ENCODE measurements at regions not wholly inside any gene's neighbourhood (a gene's known extent, or its start where the extent isn't known, plus 50 kb on each side); places are given as distances from the start of the nearest gene placed in this dataset.

DNA sequence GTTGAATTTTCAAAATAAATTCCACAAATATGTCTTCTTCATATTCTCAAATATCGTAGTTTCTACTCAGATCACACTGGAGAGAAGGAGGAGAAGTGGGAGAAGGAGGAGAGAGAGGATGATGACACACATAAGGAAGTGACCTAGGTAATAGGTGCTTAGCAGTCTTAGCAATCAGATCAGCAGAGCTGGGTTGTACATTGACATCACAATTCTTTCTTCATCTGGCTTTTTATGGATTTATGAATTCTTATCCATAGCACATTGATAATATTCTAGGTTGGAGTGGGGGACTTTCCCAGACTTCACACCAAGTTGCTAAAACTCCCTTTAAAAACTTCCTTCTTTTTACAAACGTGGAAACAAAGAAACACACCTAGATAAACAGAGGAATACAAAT lies 86.9 kb downstream of the FGF9 start:
- no peak for DNase-seq

DNA sequence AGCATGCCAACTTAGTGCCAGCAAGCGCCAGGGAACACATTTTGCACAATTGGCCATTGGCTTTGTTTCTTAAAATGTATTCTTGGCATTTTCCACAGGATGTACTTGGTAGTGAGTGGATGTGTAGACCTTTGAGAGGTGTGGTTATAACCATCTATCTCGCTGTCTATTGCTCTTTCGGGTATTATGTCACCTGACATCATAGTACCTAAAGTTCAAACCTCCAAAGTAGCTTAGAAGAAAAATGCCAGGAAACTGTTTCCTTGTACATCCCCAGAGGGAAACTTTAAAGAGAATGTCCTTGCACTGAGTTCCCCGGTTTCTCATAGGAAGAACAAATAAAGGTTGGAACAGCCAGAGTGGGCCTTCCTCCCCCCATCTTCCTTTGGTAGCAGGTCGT lies 87.6 kb downstream of the FGF9 start:
- DNase-seq = no peak

DNA sequence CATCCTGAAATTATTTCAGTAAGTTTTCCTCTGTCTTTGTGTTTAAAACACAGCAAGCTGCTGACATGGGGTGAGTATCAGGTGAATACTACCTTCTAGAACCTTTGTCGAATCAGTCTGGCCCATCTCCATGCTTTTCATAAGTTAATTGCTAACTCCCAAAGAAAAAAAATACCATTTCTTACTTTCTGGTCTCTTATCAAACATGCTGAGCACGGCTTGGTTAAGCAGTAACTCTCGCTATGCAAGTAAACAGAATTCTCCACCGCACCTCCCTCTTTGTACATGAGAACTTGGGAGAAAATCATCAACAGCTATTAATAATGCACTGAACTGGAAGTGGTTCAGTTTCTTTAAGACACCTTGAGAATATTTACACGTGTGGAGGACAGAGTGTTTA lies 88.6 kb downstream of the FGF9 start:
- DNase-seq = no peak

DNA sequence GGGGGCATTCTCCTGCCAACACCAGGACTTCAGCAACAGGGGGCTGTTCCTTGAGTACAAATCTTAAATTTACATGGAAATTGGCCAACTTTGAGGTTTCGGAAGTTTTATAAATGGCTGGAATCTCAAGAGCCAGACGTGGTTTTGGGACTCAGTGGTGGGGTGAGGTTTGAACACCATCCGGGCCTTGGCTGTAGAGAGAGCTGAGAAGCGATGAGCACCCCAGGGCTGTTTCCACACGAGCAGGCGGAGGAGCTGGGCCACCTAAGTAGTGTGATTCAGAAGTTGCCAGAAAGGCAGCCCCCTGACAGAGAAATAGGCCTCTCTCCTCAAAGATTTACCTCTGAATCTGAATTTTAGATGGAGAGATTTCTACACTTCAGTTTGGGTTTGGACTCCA lies 89.0 kb downstream of the FGF9 start:
- DNase-seq = no peak

DNA sequence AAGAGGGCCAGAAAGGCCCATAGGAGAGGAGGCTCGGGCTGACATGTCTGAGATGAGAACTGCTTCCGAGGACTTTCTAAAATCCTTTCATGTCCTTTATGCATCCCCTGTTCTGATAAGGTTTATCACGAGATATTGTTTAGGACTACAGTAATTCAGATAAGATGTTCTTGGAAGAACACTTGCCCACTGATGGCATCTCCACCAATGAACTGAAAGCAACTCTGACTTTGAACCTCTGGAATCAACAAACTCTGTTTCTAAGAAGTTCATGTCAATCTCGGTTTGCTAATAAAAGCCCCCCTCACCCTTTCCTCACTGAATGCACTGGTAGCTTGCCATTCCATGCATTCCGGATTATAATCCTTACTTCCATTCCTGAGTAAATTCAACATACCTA lies 90.9 kb downstream of the FGF9 start:
- DNase-seq = no peak

DNA sequence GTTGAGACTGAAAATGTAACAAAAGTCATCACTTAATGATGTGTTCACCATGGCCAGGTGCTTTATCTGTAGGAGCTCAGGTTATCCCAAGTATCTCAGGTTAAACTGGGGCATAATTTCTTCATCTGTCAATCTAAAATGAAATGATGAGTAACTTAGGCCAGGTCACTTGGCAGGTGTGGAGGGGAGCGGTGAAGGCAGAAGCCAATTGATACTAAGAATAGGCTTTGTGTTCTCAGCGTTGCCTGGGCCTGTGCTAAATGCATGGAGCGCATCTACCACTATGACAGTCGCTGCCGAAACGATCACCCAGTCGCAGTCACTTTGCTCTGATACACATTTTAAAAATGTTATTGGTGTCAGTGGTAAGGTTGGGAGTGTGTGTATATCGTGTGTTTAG lies 91.6 kb downstream of the FGF9 start:
- no peak for DNase-seq

DNA sequence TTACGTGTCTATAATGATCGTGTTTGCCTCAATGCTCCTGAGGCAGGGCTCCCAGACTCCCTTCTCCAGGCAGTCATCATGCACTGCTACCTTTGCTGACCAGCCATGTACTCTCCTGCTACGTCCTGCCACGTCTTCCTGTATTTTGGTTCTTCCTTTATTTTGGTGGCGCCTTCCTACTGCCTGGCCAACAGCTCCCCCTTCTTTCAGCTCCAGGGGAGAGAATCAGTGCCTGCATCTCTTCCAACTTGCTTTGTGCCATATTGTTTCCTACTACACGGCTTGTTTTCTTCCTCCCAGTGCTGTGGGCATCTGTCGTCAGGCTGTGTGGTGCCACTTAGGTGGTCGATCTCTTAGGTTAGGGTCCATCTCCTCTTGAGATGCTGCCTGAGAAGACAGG lies 96.2 kb downstream of the FGF9 start:
- DNase-seq = no peak

DNA sequence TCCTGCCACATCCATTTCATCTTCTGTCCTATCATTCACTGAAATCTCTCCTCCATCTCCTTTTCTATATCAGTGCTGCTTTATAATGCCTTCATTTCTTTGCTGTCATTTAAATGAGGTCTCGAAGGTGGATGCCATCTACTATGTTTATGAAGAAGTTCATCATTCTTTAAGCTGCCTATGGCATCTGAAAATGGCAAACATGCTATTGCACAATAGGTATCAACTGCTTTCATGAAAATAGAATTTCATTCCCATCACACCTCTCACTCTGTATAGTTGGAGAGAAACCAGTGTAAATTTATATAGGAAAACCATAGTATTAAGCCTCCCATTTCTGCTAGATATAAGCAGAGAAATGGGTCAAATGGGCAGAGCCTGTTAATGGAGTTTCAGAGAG lies 100.2 kb downstream of the FGF9 start:
- no peak for DNase-seq

DNA sequence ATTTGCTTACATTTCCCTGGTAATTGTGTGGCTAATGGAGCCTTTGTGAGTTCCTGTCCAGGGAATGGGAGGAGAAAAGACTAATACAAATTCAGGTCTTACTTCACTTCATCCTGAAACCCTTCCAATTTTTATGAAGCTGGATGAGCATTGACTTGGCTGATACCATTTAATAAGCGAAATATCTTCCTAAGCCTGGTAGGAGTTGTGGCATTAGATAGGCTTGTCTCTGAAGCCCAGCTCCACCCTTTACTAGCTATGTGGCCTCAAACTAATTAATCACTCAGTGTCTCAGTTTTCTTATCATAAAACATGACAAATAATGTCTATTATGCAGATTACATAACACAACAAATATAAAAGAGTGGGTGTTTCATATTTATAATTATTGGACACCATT lies 106.3 kb downstream of the FGF9 start:
- DNase-seq = no peak

DNA sequence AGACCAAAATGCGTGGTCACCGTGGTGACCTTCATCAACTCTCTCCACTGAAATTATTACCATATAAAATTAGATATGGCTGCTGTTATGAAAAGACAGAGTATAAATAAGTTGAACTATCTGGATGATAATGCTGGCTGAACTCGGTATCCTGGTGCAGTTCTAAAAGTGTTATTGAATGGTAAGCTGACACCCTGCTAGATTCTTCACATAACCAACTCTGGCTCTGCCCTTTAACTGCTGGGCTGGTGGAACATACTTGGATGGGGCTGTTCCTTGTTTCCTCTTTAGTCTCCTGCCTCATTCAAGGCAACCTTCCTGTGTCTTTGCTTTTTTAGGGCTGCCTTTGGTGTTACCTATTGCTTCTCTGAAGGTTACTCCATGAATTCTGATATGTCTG lies 106.9 kb downstream of the FGF9 start:
- no peak for DNase-seq

DNA sequence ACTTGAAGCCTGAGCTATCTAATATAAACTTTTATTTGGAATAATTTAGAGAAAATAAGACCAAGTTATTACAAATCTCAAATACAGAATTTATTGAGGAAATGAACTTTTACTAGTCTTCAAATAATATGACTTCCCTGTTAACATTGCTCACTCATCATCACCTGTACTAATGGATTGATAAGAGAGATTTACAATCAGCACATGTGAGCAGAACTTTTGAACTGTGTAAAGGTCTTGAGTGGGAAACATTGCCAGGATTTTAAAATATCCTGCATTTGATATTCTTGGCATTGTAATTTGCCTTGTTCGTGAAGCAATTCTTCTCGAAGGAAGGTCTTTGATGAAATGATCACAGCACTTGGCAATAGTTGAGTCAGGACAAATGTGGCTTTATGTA lies 111.9 kb downstream of the FGF9 start:
- DNase-seq = no peak

DNA sequence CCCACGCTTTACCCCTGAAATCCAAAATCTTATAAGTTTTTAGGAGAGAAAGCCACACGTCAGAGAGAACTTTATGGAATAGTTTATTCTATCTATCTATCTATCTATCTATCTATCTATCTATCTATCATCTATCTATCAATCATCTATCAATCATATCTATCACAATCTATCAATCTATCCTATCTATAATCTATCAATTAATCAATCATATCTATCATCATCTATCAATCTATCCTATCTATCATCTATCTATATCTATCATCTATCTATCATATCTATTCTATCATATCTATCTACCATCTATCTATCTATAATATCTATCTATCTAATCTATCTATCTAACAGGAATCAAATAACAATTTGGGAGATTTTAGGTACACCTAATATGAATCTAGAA lies 115.1 kb downstream of the FGF9 start:
- DNase-seq = no peak

DNA sequence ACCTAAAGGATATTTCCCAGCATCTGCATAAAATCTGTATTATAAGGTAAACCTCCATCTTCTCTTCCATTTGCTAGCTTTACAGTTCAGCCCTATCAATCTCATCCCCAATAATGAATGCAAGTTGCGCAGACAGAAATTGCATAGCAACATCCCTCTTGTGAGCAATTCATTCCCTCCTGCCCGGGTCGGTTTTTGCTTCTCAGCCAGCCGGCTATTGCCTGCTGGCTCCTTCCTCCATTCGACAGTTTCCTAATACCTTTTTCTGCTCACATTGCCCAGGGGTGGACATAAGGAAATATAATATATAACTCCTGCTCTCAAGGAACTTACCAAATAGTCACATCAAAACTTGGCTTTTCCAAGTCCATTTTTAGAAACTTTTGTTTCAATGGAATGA lies 125.2 kb downstream of the FGF9 start:
- DNase-seq = no peak

DNA sequence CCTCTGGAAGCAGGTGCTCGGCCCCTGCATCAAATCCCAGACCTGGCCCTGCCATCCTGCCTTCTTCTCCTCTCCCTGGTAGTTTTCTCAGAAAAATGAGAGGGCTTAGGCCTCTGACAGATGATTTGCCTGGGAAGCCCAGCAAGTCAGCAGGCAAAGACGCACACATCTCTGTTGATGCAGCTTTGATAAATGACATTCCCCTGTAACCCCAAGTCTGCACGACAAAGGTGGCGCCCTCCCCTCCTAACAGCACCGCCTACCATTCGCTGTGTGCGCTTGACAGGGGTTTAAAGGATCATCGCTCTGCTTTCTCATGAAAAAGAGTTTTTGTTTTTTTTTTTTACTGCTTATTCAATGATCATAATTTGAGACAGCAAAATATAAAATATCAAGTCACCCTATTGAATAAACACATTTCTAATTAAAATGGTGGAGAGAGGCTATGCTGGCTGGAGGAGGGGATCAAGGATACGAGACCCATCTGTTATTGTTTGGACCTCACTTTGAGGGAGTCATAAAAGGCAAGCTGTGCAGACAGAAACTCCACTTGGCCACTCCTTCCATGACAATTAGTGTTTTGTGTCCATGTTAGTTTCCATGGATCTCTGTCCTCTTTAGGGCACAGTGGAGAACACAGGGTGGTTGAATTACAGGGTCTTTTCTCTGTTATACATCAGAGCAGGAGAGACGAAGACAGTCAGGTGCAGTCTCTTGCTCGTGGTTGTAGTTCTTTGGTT lies 126.1 kb downstream of the FGF9 start:
- DNase-seq = no peak

DNA sequence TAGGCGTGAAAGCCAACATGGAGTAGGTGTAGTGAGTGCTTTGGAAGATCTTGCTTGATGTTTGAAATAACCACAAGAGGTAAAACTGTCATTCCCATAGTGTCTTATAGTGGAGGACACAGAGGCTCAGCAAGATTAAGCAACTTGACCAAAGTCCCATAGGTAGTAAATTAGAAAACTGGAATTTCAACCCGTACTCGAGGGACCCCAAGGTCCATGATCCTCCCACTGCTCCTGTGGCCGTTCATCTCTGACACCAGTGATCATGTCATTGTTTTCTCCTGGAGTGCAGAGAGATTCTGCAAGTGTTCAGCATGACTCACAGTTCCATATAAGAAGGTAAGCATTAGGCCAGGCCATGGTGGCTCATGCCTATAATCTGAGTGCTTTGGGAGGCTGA lies 126.9 kb downstream of the FGF9 start:
- DNase-seq = no peak

DNA sequence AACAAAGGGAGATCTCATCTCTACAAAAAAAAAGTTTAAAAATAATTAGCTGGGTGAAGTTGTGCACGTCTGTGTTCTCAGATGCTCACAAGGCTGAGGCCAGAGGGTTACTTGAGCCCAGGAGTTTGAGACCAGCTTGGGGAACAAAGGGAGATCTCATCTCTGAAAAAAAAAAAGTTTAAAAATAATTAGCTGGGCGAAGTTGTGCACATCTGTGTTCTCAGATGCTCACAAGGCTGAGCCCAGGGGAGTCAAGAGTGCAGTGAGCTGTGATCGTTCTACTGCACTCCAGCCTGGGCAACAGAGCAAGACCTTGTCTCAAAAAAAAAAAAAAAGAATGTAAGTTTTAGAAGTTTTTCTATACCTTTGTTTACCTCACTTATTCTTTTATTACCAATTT lies 127.3 kb downstream of the FGF9 start:
- no peak for DNase-seq

DNA sequence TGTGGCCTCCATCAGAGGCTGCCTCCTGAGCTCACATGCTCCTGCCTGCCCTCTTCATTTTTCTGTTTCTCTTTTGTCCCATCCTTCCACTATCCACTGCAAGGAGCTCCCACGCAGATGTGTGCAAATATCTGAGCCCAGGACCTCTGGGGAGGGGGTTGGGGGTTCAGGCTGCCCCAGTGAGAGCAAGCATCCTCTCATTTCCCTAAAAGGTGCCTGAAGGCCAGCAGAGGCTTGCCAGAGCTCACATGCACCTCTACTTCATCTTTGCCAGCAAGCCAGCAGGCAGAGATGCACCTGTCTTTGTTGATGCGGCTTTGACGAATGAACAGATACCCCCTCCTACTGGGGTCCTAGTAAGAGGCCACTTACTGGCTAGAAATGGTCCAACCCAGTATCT lies 128.8 kb downstream of the FGF9 start:
- no peak for DNase-seq

DNA sequence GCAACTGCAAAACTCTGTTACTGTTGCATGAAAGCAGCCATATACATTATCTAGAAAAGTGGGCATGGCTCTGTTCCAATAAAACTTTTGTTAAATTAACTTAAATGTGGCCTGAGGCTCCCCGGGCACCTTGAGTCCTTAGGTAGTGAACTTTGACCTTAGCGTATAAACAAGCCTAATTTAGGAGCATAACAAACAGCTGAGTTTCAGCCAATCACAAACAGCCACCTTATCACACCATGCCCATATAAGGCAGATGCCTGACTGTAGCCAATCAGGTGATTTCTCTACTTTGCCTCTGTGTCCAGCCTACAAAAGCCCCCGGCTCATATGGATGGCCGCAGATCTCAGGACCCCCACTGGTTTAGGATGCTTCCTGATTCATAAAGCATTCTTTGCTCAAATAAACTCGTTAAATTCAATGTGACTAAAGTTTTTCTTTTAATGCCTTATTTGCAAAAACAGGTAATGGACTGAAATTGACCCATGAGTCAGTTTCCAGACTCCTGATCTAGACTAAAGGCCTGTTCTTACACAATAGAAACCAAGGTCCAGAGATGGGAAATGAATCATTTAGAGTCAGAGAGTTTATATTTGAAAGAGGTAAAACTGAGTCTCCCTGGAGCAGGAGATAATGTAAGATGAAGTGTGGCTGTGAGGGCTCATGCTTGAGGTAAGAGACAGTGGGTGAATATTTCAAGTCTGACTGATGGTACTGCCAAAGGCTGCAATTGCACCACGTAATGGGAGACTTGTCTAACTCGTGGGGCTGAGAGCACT lies 130.2 kb downstream of the FGF9 start:
- no peak for DNase-seq

DNA sequence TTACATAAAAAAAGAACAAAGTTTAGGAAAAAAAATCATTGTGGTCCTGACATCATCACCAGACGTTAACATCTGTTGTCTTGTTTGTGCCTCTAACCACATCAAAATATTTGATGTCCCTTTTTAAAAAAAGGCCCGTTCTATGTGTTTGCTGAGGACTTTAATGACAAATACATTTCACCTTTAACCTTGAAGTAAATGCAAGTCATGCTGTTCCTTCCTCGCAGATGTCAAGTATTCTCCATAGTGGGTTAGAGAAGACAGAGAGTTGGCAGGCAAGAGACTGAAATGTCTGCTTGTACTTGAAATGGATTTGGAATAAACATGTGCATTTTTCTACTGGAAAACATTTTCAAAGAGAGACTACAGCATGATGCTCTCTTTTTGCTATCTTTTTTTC lies 134.9 kb downstream of the FGF9 start:
- no peak for DNase-seq

DNA sequence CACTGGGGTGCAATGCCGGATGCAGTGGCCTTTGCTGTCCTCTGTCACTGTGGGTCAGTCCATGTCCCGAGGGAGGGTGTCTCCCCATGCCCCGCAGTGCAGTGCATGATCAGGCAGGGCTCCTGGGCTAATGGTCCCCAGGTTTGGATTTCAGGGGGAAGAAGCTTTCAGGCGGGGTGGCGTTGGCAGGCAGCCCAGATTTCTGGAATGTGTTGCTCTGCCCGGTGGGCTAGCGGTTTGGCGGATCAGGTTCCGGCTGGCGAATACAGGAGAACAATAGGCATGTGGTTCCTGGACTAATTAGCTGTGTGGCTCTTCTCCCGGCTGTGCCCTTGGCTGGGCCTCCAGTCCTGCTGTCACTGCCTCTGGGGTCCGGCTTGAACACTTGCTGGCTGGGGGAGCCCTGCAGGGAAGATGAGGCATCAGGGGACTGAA lies 141.3 kb downstream of the FGF9 start:
- DNase-seq = no peak

DNA sequence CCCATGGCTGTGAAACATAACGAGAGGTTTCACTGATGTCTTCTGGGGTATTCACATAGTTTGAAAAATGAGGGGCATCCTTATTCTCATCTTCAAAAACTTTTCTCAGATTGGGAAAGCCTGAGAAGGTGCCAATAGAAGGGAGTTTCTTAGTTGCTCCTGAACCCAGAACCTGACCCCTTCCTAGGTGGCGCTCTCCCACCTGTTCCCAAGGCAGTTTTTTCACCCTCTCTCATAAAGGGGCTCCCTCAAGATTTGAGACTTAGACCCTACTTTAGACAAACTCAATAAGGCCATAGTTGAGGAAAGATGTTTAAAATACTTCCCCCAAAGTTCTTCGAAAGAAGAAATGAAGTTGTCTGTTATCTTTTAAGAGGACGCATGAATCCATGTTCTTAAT lies 142.2 kb downstream of the FGF9 start:
- DNase-seq = no peak

DNA sequence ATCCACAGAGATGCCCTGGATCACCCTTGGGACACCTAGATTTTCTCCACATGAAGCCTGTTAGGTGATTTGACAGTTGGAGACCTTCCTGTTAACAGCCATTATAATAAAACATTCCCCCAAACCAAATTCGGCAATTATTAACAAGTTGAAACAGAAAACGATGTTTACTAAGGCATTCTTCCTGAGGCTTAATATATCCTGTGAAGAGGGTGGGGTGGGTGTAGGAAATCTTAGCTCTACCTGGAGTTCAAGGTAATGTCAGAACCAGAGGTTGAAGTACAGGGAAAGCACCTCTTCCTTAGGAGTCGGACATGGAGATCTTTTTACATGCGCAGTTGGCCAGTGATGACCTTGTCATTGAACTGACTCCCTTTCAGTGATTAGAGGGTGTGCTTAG lies 143.0 kb downstream of the FGF9 start:
- no peak for DNase-seq

DNA sequence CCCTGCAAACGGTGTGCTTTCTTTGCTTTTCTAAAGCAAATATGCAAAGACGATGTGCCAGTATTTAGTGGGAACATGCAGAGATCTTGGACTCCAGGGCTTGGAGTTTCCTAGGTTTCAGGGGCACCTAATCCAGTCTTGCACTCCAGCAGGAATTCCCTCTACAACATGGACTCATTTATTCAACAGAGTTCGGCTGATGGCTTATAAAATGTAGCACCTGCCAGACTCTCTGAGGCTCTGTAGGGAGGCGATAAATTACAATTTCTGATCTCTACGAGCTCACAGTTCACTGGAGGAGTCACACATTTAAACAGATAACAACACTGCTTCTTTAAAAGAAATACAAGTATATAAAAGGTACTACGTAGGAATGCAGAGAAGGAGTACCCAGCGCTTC lies 143.7 kb downstream of the FGF9 start:
- no peak for DNase-seq

DNA sequence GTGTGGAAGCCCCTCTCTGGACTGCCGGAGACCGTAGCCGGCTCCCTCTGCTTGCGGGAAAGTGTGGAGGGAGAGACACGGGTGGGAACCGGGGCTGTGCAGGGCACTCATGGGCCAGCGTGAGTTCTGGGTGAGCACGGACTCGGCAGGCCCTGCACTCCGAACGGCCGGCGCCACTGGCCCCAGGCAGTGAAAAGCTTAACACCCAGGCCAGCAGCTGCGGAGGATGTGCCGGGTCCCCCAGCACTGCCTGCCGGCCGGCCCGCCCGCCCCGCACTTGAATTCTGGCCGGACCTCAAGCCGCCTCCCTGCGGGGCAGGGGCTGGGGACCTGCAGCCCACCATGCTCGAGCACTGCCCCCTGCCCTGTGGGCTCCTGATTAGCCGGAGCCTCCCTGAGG lies 147.0 kb downstream of the FGF9 start:
- DNase-seq = no peak

DNA sequence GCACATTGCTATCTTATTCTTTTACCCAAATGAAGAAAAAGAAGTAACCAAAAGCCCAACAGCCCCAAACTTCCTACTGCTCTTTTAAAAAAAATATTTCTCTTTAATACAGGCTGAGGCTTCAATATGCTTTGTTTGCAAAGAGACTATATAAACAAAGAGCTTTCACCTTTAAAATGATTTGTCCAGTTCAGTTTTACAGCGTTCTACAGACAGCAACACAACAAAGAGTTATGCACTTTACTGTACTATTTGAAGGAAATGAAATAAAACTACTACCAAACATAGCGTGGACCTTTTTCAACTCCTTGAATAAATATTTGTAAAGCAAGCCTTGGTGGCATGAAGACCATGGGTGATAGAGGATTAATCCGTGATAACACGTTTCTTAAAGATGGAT lies 151.2 kb downstream of the FGF9 start:
- no peak for DNase-seq

Measured in effector CD8-positive, alpha-beta T cell (primary cell).